ENCODE measurements at regions not wholly inside any gene's neighbourhood (a gene's known extent, or its start where the extent isn't known, plus 50 kb on each side); places are given as distances from the start of the nearest gene placed in this dataset.
A peak's percentile ranks its signal among the peaks of the same experiment; 100 is the strongest.
"Not testable (repeated sequence)": the region's sequence is repeated elsewhere in the genome, so short reads cannot be mapped to it uniquely, and the experiment has no call there.

- DNase-seq: peak; percentile 44
These were observed 162.0 kb downstream of the KLF13 start for GRCh38 chr15:31488437-31489204.

GRCh38 chr15:31489281-31489680 is 162.6 kb downstream of the KLF13 start:
- no peak for DNase-seq

DNA sequence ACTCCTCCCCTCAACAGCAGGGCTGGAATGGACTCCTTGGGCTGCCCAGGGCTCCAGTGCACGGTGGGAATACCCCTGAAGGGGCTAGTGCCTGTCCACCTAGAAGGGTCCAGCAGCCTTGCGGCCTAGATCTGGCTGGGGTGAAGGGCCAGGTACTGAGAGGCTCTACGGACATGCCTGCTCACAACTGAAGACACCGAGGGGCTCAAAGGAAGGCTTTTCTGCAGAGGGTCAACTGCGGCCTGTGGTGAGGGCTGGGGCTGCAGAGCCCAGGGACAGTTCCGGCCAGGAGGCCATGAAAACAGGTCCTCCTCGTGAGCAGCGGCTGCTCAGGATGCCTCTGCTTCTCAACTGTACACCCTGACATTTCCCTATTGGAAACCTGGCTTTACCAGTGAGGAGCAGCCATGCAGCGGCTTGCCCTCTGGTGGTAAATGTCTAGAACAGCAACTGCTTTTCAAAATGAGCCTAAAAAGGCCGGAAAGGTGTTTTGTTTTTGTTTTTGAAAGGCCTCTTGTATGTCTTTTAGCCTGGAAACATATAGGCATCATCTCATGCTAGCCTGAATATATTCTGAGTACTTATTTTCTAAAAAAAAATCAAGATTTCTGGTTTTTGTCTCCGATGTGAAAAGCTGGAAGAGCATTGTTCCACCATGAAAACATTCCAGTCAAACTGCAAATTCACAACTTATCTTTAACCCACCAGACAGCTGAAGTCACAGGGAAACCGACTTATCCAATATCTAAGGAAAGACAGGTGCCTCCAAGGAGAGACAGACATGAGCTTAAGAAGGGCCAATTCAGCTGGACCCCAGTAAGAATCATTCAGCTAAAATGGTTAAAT is 163.4 kb downstream of the KLF13 start:
- peak; percentile 67 for DNase-seq

- DNase-seq: no peak
These were observed 168.2 kb downstream of the KLF13 start for GRCh38 chr15:31494786-31495185.

DNA sequence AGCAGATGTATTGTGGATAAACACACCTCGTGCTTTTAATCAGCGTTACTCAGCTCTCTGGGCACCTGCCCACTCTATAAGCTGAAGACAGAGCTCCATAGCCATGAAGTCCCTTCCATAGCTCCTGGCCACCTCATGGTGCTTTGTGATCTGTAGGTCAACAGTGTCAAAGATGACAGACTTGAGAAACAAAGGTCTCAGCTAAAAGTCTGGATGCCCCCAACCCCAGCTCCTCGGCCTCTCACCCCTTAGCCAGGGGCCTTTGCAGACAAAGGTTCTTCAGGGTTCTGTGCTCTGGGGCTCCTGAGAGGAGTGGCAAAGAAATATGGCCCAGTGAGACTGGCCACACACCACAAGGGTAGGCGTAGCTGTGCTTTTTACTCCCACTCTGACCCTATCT is 168.6 kb downstream of the KLF13 start:
- no peak for DNase-seq

DNA sequence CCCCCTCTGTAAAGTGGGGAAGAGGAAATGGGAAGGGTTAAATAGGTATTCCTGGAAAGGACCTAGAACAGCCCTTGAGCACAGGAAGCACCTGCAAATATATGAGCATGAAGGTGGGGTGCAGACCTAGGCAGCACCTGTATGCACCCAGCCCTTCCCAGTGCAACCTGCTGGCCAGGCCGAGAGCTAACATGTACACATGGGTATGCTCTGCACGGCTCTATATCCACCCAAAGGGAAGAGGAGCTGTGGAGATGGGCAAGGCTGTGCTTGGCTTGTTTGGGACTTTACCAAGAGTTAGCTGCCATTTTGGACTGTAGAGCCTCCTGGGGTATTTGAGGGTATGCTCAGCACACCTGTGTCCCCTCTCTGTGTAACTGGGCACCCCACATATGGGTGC is 171.2 kb downstream of the KLF13 start:
- no peak for DNase-seq

GRCh38 chr15:31498329-31498728 is 171.7 kb downstream of the KLF13 start:
- DNase-seq: no peak

- no peak for DNase-seq
These were observed 172.1 kb downstream of the KLF13 start for GRCh38 chr15:31498756-31499155.

GRCh38 chr15:31499236-31499952 is 172.8 kb downstream of the KLF13 start:
- no peak for DNase-seq

DNA sequence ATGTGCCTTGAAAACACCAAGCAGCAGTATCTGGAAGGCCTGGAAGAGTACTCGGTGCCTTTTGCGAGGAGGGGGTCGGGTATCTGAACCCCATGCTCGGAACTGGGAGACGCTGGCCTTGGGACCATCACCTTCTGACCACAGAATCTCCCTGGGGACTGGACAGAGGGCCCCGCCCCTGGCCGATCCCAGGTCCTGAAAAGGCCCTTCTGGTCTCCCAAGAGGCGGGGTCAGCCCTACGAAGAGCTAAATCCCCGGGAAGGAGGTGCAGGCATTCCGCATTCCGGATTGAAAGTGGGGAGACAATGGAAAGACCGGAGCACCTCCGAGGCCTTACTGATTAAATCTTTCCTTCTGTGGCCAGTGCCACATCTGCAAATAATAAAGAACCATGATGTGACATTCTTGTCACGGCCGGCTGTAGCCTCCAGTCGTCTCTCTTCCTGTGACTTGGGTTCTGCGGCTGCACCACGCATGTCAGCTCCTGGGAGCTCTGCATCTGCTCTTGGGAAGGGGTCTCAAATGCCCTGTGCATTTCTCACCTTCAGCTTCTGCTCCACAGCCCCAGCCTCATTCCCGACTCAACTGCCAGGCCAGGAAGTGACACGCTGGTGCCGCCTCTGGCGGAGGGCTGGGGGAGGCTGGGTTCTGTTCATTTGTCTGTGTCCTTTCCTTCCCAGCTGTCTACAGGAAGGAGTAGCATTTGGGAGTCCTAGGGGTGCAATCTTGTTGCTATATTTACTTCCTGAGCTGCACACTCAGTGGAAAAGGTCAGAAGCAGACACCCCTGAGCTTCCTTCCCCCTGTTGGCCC is 173.5 kb downstream of the KLF13 start:
- DNase-seq: no peak

GRCh38 chr15:31500766-31501449 is 174.3 kb downstream of the KLF13 start:
- DNase-seq: no peak

DNA sequence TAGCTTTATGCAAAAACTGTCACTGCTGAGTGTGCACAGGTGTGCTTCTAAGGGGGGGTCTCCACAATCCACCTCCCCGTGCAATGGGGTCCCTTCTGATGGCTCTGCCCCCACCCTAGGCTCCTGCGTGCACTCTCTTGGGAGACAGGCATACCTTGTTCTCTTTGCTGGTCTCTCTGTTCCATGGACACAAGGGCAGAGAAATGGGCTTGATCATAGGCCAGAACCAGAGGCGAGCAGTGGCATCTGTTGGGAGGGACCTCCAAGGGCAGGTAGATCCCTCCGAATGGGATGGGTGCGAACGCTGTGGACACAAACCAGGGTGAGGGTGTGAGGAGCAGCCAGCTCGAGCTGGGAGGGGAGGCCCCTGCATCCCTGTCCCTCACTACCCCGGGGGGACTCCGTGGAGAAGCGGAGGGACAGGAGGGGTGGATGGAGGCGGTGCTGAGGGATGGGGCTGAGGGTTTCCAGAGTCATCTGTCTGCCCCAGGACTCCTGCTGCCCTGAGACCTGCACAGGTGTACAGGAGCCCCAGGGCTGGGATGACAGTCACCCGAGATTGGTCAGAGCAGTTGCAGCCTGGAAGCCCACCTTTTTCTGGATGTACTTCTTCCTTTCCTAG is 175.0 kb downstream of the KLF13 start:
- DNase-seq: no peak

- DNase-seq: no peak
These were observed 176.1 kb downstream of the KLF13 start for GRCh38 chr15:31502541-31503229.

- DNase-seq: no peak
These were observed 176.6 kb downstream of the KLF13 start for GRCh38 chr15:31503256-31503655.

DNA sequence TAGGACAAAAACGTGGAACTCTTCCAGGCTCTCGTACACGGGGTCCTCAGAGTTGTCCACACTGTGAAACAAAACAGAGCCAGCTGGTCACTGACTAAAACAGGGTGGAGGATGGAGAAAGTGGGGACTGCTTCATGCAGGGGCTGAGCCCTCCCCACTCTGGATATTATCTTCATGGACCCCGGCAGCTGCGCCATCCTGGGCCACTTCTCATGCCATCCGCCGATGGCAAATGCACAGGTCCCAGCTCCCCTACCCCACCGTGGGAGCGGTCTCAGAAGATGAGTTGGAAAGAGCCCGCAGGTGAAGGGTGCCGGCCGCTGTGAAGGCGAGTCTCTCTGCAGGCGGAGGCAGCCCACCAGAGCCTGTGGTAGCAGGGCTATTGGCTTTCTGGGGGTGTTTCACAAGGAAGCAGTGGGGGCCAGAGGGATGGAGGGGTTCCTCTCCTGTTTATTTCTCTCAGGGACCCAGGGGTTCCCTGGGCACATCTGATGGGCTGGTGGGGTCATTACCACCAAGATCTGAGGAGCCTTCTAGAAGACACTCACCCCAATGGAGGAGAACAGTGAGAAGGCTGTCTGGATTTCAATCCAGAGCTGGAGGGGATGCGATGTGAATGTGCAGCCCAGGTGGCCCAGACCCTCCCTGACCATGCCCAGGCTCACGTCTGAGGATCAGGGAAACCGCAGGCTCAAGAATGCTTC is 177.3 kb downstream of the KLF13 start:
- no peak for DNase-seq

DNA sequence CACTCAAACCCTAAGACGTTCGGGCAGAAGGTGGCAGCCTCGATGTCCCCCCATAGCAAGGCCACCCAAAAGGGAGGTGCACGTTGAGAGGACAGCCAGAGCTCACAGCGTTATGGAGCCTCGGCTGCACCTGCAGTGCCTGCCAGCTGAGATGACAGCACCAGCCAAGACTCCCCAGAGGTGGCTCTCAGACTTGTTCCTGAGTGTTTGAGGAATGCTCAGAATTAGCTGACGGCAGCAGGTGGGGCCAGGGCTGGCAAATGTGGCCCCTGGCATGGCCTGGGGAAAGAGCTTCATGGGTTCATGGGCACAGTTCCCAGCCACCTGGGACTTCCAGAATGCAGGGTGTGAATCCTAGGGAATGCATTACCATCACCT is 177.8 kb downstream of the KLF13 start:
- no peak for DNase-seq

GRCh38 chr15:31507573-31507972 is 180.9 kb downstream of the KLF13 start:
- not testable (repeated sequence) for DNase-seq

- DNase-seq: no peak
These were observed 182.0 kb downstream of the KLF13 start for GRCh38 chr15:31508656-31509055.

- DNase-seq: no peak
These were observed 183.4 kb downstream of the KLF13 start for GRCh38 chr15:31510057-31510456.

DNA sequence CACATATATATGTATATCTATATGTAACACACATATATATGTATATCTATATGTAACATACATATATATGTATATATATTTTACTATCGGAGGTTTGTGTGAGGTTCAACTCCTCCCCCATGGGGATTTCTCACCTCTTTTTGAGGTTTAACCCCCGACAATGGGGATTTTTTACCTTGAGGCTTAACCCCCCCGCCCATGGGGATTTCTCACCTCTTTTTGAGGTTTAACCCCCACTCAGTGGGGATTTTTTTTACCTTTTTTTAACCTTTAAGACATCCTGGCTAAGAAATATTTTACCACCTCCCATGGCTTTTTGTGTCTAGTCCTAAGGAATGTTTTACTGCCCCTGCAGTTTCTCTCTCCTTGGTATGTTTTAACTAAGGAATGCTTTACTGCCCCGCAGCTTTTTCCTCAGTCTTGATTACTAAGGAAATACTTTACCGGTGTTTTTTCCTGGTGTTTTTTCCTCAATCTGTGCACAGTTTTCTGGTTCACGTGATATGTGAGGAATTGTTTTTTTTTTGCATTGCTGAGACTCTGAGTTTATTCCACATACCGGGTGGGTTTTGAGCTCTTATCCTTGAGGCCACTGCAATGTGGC is 185.2 kb downstream of the KLF13 start:
- no peak for DNase-seq

Data from NCI-H2171 (cell line).